ENCODE measurements at regions not wholly inside any gene's neighbourhood (a gene's known extent, or its start where the extent isn't known, plus 50 kb on each side); places are given as distances from the start of the nearest gene placed in this dataset.
"Not testable (repeated sequence)": the region's sequence is repeated elsewhere in the genome, so short reads cannot be mapped to it uniquely, and the experiment has no call there.

DNA sequence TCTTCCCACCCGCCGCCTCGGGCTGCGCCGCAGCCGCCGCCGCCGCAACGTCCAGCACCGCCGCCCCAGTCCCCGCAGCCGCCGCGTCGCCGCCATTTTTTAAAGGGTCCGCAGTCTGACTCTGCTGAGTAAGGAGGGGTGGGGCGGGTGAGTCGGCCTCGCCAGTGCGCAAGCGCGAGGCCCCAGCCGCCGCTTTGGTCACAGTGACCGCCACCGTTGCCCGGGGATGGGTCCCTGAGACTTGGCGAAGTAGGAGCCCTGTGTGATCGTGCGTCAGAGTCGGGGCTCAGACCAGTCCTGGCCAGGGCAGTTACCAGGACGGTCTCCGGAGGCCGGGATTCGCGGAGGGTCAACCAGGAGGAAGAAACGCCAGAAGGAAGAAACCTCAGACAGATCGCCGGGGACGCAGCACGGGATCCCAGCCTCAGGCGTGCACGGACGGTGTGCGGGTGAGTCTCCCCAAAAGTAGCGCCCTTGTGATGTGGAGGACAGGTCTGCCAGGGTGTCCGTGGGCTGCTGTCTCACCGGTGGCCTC, 1414.2 kb upstream of the PCDH10 start:
- TF ChIP-seq, protein P1, sequence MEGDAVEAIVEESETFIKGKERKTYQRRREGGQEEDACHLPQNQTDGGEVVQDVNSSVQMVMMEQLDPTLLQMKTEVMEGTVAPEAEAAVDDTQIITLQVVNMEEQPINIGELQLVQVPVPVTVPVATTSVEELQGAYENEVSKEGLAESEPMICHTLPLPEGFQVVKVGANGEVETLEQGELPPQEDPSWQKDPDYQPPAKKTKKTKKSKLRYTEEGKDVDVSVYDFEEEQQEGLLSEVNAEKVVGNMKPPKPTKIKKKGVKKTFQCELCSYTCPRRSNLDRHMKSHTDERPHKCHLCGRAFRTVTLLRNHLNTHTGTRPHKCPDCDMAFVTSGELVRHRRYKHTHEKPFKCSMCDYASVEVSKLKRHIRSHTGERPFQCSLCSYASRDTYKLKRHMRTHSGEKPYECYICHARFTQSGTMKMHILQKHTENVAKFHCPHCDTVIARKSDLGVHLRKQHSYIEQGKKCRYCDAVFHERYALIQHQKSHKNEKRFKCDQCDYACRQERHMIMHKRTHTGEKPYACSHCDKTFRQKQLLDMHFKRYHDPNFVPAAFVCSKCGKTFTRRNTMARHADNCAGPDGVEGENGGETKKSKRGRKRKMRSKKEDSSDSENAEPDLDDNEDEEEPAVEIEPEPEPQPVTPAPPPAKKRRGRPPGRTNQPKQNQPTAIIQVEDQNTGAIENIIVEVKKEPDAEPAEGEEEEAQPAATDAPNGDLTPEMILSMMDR (IDR thresholded peaks at IDR 0.05), result not testable (repeated sequence)
- TF ChIP-seq EZH2 (IDR thresholded peaks at IDR 0.05; ENCODE audit: borderline replicate concordance, insufficient read depth, low read depth, low read length, poor library complexity, severe bottlenecking), result not testable (repeated sequence)

All from B cell (primary cell).